Progenitor cell of endocrine pancreas (in vitro differentiated cells): ENCODE measurements at regions not wholly inside any gene's neighbourhood (a gene's known extent, or its start where the extent isn't known, plus 50 kb on each side); places are given as distances from the start of the nearest gene placed in this dataset.

Source experiments
- DNase-seq: peaks from one replicate; pipeline ENCODE4 v3.0.0; 2021; ENCODE audit warnings: low spot score; ENCODE audit not compliant: unreplicated experiment
- H3K27ac Mint-ChIP-seq: 2 replicates; pipeline ENCODE4 v1.8.0; 2021; ENCODE audit warnings: mild to moderate bottlenecking, moderate library complexity, mixed read lengths
- H3K27me3 Mint-ChIP-seq: 2 replicates; pipeline ENCODE4 v1.8.0; 2021; ENCODE audit warnings: mixed read lengths
- H3K36me3 Mint-ChIP-seq: 2 replicates; pipeline ENCODE4 v1.8.0; 2022; ENCODE audit warnings: mixed read lengths; ENCODE audit not compliant: insufficient read depth
- H3K4me1 Mint-ChIP-seq: 2 replicates; pipeline ENCODE4 v1.8.0; 2021; ENCODE audit warnings: low read depth, mixed read lengths
- H3K4me3 Mint-ChIP-seq: 2 replicates; pipeline ENCODE4 v1.8.0; 2021; ENCODE audit warnings: low read depth, mild to moderate bottlenecking, moderate library complexity, mixed read lengths
- H3K9me3 Mint-ChIP-seq: 2 replicates; pipeline ENCODE4 v1.8.0; 2021; ENCODE audit warnings: low read depth, mixed read lengths
- CTCF ChIP-seq: fragments of 200-600 bp; sonication (generic); IDR thresholded peaks from one replicate; pipeline ENCODE4 v1.5.0; 2021; ENCODE audit warnings: antibody characterized with exemption, mild to moderate bottlenecking; ENCODE audit not compliant: unreplicated experiment

GRCh38 chr2:83071352-83071751 lies 1387.7 kb downstream of the SUCLG1 start:
- no peak for TF ChIP-seq CTCF
- no peak for DNase-seq
- H3K27ac Mint-ChIP-seq, result no peak overlapping the region
- no peak overlapping the region for H3K4me3 Mint-ChIP-seq
- H3K4me1 Mint-ChIP-seq, result peaks cover 10% of the 10 kb centered on the region
- no peaks in the 10 kb centered on the region for H3K27me3 Mint-ChIP-seq
- no peaks in the 10 kb centered on the region for H3K36me3 Mint-ChIP-seq
- no peaks in the 10 kb centered on the region for H3K9me3 Mint-ChIP-seq

DNA sequence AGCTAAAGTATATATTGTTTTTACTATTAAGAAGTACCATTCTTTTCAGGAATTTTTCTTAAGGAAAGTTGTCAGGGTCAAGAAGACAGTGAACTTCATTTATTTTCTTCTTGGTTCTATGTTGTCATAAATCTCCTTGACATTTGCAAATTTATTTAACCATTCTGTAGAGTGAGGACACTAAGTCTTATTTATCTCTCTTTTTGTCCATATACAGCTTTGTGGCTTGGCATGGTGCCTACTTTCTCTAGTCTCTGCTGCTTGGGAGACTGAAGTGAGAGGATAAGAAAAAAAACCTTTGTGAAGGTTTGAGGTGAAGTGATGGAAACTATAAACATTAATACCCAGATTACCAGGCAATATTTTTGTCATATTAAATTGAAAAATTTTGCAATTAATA lies 1389.4 kb downstream of the SUCLG1 start:
- no peak for TF ChIP-seq CTCF
- H3K9me3 Mint-ChIP-seq, result no peaks in the 10 kb centered on the region
- H3K27me3 Mint-ChIP-seq, result no peaks in the 10 kb centered on the region
- H3K4me3 Mint-ChIP-seq, result no peak overlapping the region
- H3K4me1 Mint-ChIP-seq, result peaks cover 10% of the 10 kb centered on the region
- H3K36me3 Mint-ChIP-seq, result no peaks in the 10 kb centered on the region
- no peak overlapping the region for H3K27ac Mint-ChIP-seq
- DNase-seq, result no peak

- no peak for TF ChIP-seq CTCF
- no peak for DNase-seq
- H3K27me3 Mint-ChIP-seq, result no peaks in the 10 kb centered on the region
- no peaks in the 10 kb centered on the region for H3K9me3 Mint-ChIP-seq
- H3K4me1 Mint-ChIP-seq, result peaks cover 10% of the 10 kb centered on the region
- no peak overlapping the region for H3K27ac Mint-ChIP-seq
- no peak overlapping the region for H3K4me3 Mint-ChIP-seq
- H3K36me3 Mint-ChIP-seq, result no peaks in the 10 kb centered on the region
These were observed 1390.4 kb downstream of the SUCLG1 start for GRCh38 chr2:83068714-83069113.

- no peaks in the 10 kb centered on the region for H3K9me3 Mint-ChIP-seq
These were observed 1391.1 kb downstream of the SUCLG1 start for GRCh38 chr2:83067947-83068346.

DNA sequence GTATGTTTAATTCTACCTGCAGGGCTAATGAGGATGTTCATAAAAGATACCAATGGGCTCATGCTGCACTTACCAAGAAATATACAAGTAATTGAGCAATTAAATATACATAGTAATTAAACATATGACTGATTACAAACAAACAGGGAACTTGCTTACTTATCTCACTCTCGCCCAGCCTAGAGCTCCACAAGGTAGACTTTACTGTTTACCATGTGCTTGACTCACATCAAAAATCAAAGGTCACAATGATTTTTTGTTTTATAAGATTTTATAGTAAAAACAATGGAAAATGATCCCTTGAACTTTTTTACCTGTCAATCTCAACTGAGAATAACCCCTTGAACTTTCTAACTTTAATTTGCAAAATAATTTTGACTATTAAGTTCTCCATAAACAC lies 1395.1 kb downstream of the SUCLG1 start:
- H3K27me3 Mint-ChIP-seq, result no peaks in the 10 kb centered on the region
- TF ChIP-seq CTCF, result no peak
- peaks cover 8% of the 10 kb centered on the region for H3K4me1 Mint-ChIP-seq
- no peak overlapping the region for H3K27ac Mint-ChIP-seq
- DNase-seq, result no peak
- no peak overlapping the region for H3K4me3 Mint-ChIP-seq
- H3K36me3 Mint-ChIP-seq, result no peaks in the 10 kb centered on the region
- H3K9me3 Mint-ChIP-seq, result peaks cover under 1% of the 10 kb centered on the region

More at GRCh38 chr2:83067947-83068346, 1391.1 kb downstream of the SUCLG1 start:
- Mint-ChIP-seq H3K4me3 (no peak overlapping the region), H3K36me3 (no peaks in the 10 kb centered on the region), H3K4me1 (peaks cover 10% of the 10 kb centered on the region), H3K27me3 (no peaks in the 10 kb centered on the region), H3K27ac (no peak overlapping the region)
- no peak for DNase-seq
- no peak for TF ChIP-seq CTCF
